ENCODE measurements at regions not wholly inside any gene's neighbourhood (a gene's known extent, or its start where the extent isn't known, plus 50 kb on each side); places are given as distances from the start of the nearest gene placed in this dataset.

GRCh38 chr9:3006851-3007250, 163.0 kb upstream of the PUM3 start:
- ATAC-seq (ENCODE audit: low FRiP score in 2 of 2) (no peak), DNase-seq (no peak)
- Histone ChIP-seq H3K36me3 (no peaks in the 10 kb centered on the region), H3K27me3 (no peaks in the 10 kb centered on the region), H3K4me1 (no peaks in the 10 kb centered on the region), H3K9me3 (no peaks in the 10 kb centered on the region), H3K27ac (no peak overlapping the region), H3K4me3 (no peak overlapping the region)
- TF ChIP-seq POLR2AphosphoS5 (IDR thresholded peaks at IDR 0.05) (no peak), POLR2A (IDR thresholded peaks at IDR 0.05) (no peak), EP300 (IDR thresholded peaks at IDR 0.05) (no peak)
- TF ChIP-seq, protein P1, sequence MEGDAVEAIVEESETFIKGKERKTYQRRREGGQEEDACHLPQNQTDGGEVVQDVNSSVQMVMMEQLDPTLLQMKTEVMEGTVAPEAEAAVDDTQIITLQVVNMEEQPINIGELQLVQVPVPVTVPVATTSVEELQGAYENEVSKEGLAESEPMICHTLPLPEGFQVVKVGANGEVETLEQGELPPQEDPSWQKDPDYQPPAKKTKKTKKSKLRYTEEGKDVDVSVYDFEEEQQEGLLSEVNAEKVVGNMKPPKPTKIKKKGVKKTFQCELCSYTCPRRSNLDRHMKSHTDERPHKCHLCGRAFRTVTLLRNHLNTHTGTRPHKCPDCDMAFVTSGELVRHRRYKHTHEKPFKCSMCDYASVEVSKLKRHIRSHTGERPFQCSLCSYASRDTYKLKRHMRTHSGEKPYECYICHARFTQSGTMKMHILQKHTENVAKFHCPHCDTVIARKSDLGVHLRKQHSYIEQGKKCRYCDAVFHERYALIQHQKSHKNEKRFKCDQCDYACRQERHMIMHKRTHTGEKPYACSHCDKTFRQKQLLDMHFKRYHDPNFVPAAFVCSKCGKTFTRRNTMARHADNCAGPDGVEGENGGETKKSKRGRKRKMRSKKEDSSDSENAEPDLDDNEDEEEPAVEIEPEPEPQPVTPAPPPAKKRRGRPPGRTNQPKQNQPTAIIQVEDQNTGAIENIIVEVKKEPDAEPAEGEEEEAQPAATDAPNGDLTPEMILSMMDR (IDR thresholded peaks at IDR 0.05): no peak

- no peak overlapping the region for H3K27ac ChIP-seq
- ATAC-seq (ENCODE audit: low FRiP score in 2 of 2): no peak
- DNase-seq: no peak
- TF ChIP-seq, protein P1 (IDR thresholded peaks at IDR 0.05): no peak
- TF ChIP-seq EP300 (IDR thresholded peaks at IDR 0.05) (no peak), POLR2A (IDR thresholded peaks at IDR 0.05) (no peak), POLR2AphosphoS5 (IDR thresholded peaks at IDR 0.05) (no peak)
- WGBS, 2 donors: 71 to 83% methylated on average over 1 of the region's 1 CpG
- H3K4me1 ChIP-seq: no peaks in the 10 kb centered on the region
- no peak overlapping the region for H3K4me3 ChIP-seq
- no peaks in the 10 kb centered on the region for H3K27me3 ChIP-seq
- H3K9me3 ChIP-seq: no peaks in the 10 kb centered on the region
- H3K36me3 ChIP-seq: no peaks in the 10 kb centered on the region
Measured at GRCh38 chr9:3004572-3004971, 160.7 kb upstream of the PUM3 start.

DNA sequence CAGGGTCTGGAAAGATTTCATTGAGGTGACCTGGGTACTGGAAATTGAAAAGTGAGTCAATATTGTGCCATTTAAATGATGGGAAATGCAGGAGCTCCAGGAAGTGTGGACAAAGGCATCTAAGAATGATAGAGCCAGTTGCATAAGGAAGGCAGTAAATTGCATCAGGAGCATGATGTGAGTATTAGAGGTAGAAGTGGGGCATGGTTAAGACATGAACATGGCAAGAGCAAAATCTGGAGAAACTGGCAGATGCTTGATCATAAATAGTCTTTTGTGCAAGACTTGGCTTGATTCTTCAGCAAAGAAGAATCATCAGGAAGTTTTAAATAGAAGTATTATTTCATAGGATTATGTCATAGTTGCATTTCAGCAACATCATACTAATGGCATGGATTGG, 157.4 kb upstream of the PUM3 start:
- ATAC-seq (ENCODE audit: low FRiP score in 2 of 2): no peak
- no peaks in the 10 kb centered on the region for H3K27me3 ChIP-seq
- TF ChIP-seq EP300 (IDR thresholded peaks at IDR 0.05): no peak
- TF ChIP-seq, protein P1 (IDR thresholded peaks at IDR 0.05): no peak
- no peak for TF ChIP-seq POLR2A (IDR thresholded peaks at IDR 0.05)
- no peak for TF ChIP-seq POLR2AphosphoS5 (IDR thresholded peaks at IDR 0.05)

GRCh38 chr9:2992427-2992826, 148.5 kb upstream of the PUM3 start:
- Histone ChIP-seq H3K9me3 (no peaks in the 10 kb centered on the region), H3K4me3 (no peak overlapping the region), H3K36me3 (no peaks in the 10 kb centered on the region), H3K4me1 (no peaks in the 10 kb centered on the region), H3K27ac (no peak overlapping the region), H3K27me3 (no peaks in the 10 kb centered on the region)
- DNase-seq (no peak), ATAC-seq (ENCODE audit: low FRiP score in 2 of 2) (no peak)
- TF ChIP-seq POLR2A (IDR thresholded peaks at IDR 0.05) (no peak), EP300 (IDR thresholded peaks at IDR 0.05) (no peak), POLR2AphosphoS5 (IDR thresholded peaks at IDR 0.05) (no peak)
- TF ChIP-seq, protein P1 (IDR thresholded peaks at IDR 0.05): no peak
- 52 to 60% methylated on average over 1 of the region's 1 CpG for WGBS, 2 donors

More for the DNA sequence above, 157.4 kb upstream of the PUM3 start:
- Histone ChIP-seq H3K27ac (no peak overlapping the region), H3K4me3 (no peak overlapping the region), H3K9me3 (no peaks in the 10 kb centered on the region), H3K36me3 (no peaks in the 10 kb centered on the region), H3K4me1 (no peaks in the 10 kb centered on the region)
- no peak for DNase-seq

DNA sequence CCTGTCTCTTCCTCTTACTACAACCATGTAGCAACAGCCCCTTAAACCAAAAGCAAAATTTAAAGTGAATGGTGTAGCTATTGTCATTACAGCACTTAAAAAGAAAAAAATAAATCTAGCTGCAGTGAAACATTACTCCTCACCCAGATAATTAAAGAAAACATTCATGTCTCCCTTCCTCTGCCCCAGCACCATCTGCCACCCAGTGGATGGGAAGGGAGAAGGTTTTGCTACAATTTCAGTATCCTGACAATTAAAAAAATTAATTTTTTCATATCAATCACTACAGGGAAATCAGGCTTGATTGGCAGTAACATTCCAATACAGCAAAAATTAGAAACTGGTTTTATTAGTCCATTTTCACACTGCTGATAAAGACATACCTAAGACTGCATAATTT, 147.4 kb upstream of the PUM3 start:
- no peaks in the 10 kb centered on the region for H3K27me3 ChIP-seq
- TF ChIP-seq, protein P1 (IDR thresholded peaks at IDR 0.05): no peak
- no peak for TF ChIP-seq EP300 (IDR thresholded peaks at IDR 0.05)
- no peak for TF ChIP-seq POLR2A (IDR thresholded peaks at IDR 0.05)
- no peak for TF ChIP-seq POLR2AphosphoS5 (IDR thresholded peaks at IDR 0.05)
- ATAC-seq (ENCODE audit: low FRiP score in 2 of 2): no peak
- H3K27ac ChIP-seq: no peak overlapping the region
- H3K9me3 ChIP-seq: no peaks in the 10 kb centered on the region
- no peaks in the 10 kb centered on the region for H3K36me3 ChIP-seq
- no peaks in the 10 kb centered on the region for H3K4me1 ChIP-seq
- DNase-seq: no peak
- H3K4me3 ChIP-seq: no peak overlapping the region
